ENCODE measurements at regions not wholly inside any gene's neighbourhood (a gene's known extent, or its start where the extent isn't known, plus 50 kb on each side); places are given as distances from the start of the nearest gene placed in this dataset.

DNA sequence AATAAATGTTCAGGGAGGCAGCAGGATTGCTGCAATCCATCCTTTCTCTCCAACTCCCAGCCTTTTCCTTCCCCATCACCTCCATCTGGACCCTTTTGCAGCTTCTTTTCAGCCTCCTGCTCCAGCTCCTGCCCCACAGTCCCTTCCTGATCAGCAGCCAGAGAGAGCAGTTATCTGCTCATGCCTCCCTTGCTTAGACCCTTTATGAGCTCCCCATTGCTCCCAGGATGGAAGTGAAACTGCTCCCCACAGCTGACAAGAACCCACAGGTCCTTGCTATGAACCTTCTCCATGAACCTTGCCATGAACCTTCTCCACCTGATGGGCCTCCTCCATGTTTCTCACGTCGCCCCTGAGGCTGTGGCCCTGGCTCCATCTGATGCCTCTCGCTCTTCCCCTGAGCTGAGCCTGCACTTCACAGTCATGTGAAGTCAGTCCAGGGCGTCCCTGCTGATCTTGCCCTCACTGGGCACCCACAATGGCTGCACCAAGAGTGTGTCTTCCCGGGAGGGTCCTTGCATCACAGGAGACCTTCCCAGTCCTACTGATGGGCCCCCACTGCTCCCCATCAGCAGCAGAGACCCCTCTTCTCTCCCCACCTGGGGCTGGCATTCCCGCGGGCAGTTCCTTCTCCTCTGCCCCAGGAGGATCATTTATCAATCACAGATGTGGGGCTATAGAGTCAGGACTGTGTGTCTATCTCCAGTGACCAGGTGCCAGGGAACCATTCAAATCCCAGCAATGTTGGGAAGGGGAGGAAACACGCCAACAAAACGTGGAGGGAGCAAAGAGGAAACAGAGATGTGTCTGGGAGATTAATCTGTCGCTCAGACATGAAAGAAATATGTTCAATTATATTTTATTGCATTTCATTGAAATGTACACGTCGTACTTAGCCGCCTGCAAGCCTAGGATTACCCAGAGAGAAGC lies 73.1 kb downstream of the MATN1 start:
- Histone ChIP-seq H3K9me3 (ENCODE audit: control insufficient read depth in 1 of 2, insufficient read depth in 1 of 2, low read depth in 1 of 2, low read length in 2 of 2) (no peaks in the 10 kb centered on the region), H3K9me2 (ENCODE audit: insufficient read depth) (no peaks in the 10 kb centered on the region), H3K9ac (ENCODE audit: low read length) (no peak overlapping the region), H3K27ac (ENCODE audit: low read depth, low read length) (no peak overlapping the region), H3K4me3 (replicated peaks in 1 of 2; ENCODE audit: low read depth in 1 of 2, low read length in 2 of 2) (no peak overlapping the region), H3K36me3 (ENCODE audit: control insufficient read depth in 1 of 2, insufficient read depth in 2 of 2, low read length in 2 of 2) (no peaks in the 10 kb centered on the region), H3K4me2 (ENCODE audit: low read length) (peak overlapping the region; percentile 38), H4K20me1 (ENCODE audit: insufficient read depth) (no peaks in the 10 kb centered on the region), H3K27me3 (ENCODE audit: insufficient read depth, low read length) (no peaks in the 10 kb centered on the region), H3K79me2 (ENCODE audit: insufficient read depth, low read length) (no peaks in the 10 kb centered on the region), H2AFZ (ENCODE audit: low read depth, low read length, poor library complexity, severe bottlenecking) (no peak overlapping the region), H3K4me1 (ENCODE audit: control insufficient read depth in 1 of 2, insufficient read depth in 2 of 2, low read length in 2 of 2) (peaks cover 27 to 78% of the 10 kb centered on the region in 2 experiments)
- intact Hi-C loops (cut with micrococcal nuclease) = no loop called here
- no TSS peak for BruUV-seq (replicated peaks)
- DNase-seq (ENCODE audit: low read depth, low spot score) (no peak), ATAC-seq (no peak)
- TF ChIP-seq JUND (IDR thresholded peaks at IDR 0.05) (no peak), ELF1 (IDR thresholded peaks at IDR 0.05; ENCODE audit: borderline replicate concordance, low read depth) (no peak), POLR2AphosphoS5 (IDR thresholded peaks at IDR 0.05; ENCODE audit: low read depth, low read length) (no peak), YY1 (IDR thresholded peaks at IDR 0.05; ENCODE audit: extremely low read depth, insufficient replicate concordance, low read depth, low read length) (no peak), ZBTB33 (IDR thresholded peaks at IDR 0.05; ENCODE audit: extremely low read depth, insufficient replicate concordance, low read length) (no peak), EGR1 (IDR thresholded peaks at IDR 0.05; ENCODE audit: low read depth) (no peak), SRF (IDR thresholded peaks at IDR 0.05; ENCODE audit: low read depth) (no peak), SP1 (IDR thresholded peaks at IDR 0.05; ENCODE audit: low read depth) (no peak), ZNF274 (IDR thresholded peaks at IDR 0.05; ENCODE audit: low read depth, low read length) (no peak), RAD21 (IDR thresholded peaks at IDR 0.05; ENCODE audit: low read depth) (no peak), ZFX (IDR thresholded peaks at IDR 0.05) (no peak), CTCF (IDR thresholded peaks at IDR 0.05 in 2 of 3, conservative IDR thresholded peaks at IDR 0.05 in 1 of 3; ENCODE audit: borderline replicate concordance in 1 of 3, insufficient read depth in 1 of 3, low read depth in 2 of 3, low read length in 2 of 3) (no peak)
- TF ChIP-seq, protein P1, sequence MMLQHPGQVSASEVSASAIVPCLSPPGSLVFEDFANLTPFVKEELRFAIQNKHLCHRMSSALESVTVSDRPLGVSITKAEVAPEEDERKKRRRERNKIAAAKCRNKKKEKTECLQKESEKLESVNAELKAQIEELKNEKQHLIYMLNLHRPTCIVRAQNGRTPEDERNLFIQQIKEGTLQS (IDR thresholded peaks at IDR 0.05) = no peak
- TF ChIP-seq, protein P2, sequence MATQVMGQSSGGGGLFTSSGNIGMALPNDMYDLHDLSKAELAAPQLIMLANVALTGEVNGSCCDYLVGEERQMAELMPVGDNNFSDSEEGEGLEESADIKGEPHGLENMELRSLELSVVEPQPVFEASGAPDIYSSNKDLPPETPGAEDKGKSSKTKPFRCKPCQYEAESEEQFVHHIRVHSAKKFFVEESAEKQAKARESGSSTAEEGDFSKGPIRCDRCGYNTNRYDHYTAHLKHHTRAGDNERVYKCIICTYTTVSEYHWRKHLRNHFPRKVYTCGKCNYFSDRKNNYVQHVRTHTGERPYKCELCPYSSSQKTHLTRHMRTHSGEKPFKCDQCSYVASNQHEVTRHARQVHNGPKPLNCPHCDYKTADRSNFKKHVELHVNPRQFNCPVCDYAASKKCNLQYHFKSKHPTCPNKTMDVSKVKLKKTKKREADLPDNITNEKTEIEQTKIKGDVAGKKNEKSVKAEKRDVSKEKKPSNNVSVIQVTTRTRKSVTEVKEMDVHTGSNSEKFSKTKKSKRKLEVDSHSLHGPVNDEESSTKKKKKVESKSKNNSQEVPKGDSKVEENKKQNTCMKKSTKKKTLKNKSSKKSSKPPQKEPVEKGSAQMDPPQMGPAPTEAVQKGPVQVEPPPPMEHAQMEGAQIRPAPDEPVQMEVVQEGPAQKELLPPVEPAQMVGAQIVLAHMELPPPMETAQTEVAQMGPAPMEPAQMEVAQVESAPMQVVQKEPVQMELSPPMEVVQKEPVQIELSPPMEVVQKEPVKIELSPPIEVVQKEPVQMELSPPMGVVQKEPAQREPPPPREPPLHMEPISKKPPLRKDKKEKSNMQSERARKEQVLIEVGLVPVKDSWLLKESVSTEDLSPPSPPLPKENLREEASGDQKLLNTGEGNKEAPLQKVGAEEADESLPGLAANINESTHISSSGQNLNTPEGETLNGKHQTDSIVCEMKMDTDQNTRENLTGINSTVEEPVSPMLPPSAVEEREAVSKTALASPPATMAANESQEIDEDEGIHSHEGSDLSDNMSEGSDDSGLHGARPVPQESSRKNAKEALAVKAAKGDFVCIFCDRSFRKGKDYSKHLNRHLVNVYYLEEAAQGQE (IDR thresholded peaks at IDR 0.05; ENCODE audit: low read depth) = no peak
- RAD21 ChIA-PET (ENCODE audit: low non-redundant PET in 1 of 2, low total read pairs in 2 of 2, uncharacterized antibody in 2 of 2, unreplicated experiment in 2 of 2) = no interaction called here
- CTCF ChIA-PET = no interaction called here
- POLR2A ChIA-PET = interaction anchor here (1.2 kb wide), 1 partner anchor 10 kb away, joined by 3 read pairs; no protein-coding TSS in a partner anchor

All from HCT116 (cell line).